ENCODE measurements at regions not wholly inside any gene's neighbourhood (a gene's known extent, or its start where the extent isn't known, plus 50 kb on each side); places are given as distances from the start of the nearest gene placed in this dataset.

DNA sequence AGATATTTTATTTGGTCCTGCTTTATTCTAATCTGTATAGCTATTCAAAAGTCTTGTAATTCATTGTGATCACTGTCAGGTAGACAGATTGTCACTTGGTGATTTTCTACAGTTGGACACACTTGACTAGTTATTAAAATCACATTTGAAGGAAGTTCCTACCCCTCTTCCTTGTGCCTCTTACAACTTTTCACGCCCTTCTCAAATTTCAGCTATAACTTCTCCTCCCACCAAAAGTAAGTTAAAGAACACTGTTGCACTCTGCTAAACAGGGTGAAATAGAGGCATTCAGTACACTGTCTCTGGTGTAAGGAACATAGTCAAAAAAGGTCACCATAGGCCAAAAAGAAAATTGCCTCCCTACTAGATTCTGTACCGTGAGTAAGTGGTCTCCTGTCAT, 142.1 kb upstream of the POU5F2 start:
- no peak for DNase-seq

DNA sequence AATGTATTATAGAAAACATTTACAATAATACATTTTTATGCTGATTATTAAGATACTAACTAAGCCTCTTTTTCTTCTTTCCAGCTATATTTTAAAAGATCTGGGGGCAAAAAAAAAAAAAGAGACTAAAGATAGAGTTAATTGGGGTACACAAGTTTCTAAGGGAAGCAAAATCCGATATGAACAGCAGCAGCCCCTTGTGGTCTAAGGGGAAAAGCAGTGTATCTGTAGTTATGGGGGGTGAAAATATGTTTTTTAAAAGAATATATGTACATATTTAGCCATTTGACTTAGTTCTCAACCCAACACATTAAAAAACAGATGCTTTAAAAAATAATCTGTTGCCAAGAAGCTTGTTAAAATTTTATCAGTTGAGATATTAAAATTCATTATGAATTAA, 134.3 kb upstream of the POU5F2 start:
- DNase-seq, result no peak

DNA sequence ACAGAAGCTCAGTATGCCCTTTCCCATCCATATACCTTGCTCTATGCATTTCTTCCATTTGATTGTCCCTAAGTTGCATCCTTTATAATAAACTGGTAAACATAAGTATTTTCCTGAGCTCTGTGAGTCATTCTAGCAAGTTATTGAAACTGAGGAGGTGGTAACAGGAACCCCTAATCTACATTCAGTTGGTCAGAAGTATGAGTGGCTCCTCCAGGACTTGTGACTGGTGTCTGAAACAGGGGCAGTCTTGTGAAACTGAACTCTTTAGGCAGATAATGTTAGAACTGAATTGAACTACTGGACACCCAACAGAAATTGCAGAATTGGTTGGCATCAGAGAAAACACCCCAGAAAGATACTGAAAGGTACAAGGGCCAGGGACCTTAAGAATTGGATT, 133.1 kb upstream of the POU5F2 start:
- no peak for DNase-seq

DNA sequence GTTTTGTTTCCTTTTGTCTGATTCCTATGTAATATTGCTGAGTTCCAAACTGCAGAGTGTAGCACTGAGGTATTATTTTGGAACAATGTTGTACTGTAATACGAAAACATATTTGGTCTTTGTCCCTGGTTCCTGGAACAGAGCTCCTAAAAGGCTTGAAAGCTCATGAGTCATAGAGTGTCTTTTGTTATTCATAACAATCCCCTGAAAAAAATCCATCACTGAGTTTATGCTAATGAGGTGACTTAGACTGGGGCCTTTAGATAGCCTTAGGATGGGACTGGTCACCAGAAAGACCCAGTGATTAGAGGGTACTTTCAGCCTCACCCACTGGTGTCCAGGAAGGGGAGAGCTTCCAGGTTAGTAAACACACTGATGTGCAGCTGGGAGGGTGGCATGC, 132.7 kb upstream of the POU5F2 start:
- DNase-seq, result no peak

DNA sequence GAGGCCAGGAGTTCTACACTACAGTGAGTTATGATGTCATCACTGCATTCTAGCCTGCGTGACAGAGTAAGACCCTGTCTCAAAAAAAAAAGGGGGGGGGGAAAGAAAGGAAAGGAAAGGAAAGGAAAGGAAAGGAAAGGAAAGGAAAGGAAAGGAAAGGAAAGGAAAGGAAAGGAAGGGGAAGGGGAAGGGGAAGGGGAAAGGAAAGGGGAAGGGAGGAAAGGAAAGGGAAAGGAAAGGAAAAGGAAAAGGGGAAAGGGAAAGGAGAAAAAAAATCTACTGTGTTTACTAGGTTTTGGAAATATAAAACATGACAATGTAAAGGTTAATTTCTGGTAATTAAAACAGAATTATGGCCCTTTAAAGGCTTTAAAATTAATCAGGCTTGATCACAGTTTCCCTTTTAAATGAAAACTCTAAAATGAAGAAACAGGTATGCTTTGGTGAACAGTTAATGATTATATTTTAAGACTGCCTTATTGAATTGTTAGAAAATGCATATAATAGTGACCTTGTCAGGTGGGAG, 131.9 kb upstream of the POU5F2 start:
- no peak for DNase-seq

DNA sequence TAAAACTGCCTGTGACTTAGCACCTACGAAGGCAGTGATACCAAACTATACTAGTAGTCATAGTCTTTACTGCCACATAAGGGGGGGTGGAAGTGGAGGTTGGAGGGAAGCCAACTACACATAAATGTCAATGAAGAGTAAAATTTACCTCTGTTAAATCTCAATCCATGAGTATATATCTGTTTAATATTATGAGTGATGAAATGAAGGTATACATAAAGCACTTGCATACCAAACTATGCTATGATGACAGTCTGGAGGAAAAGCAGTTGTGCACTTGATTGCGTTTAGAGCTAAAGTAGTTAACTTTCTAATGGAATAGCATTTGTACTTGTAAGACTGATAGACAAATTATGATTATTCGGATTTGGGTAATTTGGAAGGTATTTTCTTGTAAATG, 129.2 kb upstream of the POU5F2 start:
- no peak for DNase-seq

DNA sequence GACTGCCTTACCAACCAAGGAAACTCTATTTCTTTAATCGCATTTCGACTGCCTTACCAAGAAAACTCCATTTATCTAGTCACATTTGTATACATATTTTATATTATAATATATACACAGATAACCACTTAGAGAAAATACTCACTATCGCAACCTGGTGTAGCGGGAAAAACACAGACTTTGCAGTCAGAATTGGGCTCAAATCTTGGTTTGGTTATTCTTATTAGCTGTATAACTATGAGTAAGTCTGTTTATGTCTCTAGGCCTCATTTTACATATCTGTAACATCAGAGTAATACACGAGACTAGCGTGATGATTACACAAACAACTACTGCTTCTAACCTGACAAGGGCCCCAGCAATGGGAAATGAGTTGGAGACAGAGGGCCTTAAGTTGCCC, 127.5 kb upstream of the POU5F2 start:
- DNase-seq, result no peak

DNA sequence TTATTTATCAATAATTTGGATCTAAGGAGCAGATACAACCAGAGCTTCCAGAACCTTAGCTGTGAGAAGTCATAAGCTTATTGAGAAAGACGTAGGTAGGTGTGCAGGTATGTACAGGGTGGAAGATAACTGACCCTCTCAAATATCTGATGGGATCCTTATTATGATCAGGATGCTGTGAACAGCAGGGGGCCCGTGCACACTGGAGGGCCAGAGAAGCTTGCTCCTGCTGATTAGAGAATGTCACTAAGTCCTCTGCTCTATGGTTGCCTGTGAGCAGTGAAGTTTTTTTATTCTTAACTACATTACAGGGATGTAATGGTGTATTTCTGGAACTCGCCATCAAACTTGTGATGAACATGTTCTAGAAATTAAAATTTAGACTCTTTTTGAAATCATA, 108.9 kb upstream of the POU5F2 start:
- DNase-seq, result no peak

DNA sequence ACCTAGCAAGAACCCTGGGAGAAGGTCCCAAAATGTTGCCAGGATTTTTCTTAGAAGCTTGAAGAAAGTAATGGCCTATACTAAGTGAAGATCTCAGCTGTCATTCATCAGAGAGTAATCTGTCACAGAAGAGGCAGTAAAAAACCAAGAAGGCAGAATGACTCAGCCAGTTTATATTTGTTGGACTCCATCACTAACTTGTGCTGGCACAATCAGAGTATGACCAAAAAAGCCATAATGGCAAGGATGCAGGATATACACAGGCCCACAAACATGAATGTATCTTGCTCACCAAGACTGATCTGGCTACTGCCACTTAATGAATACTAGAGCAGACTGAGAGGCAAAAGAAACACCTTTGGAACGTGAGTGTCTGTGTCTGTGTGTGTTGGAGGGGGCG, 104.0 kb upstream of the POU5F2 start:
- no peak for DNase-seq

DNA sequence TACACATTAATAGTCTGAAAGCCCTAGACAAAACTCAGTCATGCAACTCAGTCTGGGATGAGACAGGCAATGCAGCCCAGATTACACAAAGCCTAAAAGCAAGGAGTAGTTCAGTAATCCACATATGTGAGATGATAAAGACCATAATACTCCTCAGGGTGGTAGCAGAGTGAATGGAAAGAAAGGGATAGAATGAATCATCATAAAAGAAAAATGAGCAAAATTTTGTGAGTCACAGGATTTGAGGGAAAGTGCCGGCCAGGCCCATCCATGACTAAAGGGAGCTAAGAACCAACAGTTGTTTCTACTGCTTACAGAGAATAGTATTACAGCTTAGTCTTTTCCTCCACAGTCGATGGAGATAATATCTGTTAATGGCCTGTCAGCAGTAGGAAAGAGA, 90.0 kb upstream of the POU5F2 start:
- no peak for DNase-seq

DNA sequence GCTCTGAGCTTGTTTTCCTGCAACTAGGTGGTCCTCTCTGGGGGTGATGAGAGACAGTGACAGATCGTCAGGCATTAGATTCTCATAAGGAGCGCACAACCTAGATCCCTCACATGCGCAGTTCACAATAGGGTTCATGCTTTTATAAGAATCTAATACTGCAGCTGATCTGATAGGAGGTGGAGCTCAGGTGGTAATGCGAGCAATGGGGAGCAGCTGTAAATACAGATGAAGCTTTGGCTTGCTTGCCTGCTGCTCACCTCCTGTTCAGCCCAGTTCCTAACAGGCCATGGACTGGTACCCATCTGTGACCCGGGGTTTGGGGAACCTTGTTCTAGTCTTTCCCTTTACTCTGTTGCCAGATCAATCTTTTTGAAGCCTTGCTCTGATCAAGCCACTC, 89.5 kb upstream of the POU5F2 start:
- no peak for DNase-seq

DNA sequence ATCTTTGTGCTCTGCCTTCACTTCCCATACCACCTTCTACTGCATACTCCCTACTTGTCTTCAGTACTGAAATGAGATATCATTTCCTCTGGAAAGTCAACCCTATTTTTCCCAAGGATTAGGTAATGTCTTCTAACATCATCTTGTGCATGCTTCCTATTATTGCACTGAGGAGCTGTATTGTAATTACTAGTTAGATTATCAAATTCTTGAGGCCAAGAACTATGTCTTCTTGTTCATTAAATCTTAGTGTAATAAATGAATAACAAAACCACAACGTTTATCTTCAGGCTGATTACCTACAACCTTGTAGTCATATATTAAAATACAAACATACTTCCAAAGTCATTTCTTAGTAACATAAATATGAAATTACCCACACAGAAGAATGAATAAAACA, 87.9 kb upstream of the POU5F2 start:
- no peak for DNase-seq

DNA sequence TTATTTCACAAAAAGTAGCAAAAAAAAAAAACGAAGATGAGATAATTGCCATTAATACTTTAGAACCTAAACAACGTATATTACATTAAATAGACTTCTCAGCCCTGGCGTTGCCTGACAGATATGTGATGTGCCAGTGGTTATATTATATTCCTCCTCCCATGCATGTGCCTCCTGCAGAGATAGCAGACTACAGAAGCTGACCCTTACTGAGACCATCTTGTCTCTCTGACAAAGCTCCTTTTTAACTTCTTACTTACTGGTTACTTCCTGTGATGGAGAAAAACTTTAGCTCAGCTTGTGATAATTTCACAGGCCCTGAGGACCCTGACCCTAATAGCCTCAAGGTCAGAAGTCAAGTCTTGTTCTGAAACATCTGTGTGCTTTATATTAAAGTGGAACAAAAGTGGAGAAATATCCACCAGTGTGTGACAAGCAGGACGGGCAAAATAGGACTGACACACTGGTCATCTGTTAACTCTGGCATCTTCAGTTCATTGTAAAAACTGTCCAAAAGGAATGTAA, 80.6 kb upstream of the POU5F2 start:
- DNase-seq, result no peak

DNA sequence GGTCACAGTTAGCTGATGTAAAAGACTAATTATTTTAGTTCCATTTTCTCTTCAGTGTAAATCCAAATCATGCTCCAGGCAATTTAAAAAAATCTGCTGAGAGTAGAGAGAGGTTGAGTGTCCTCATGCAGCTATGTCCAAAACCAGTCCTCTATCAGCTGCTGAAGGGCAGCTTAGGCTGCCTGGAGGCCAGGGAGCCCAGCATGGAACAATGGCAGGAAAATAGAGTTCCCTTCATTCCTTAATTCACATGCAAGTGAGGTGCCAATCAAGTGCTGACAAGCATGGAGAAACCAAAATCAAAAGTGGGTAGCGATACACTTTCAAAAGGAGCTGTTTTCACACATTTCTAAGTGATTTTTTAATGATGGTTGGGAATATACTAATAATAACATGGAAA, 78.3 kb upstream of the POU5F2 start:
- DNase-seq, result no peak

DNA sequence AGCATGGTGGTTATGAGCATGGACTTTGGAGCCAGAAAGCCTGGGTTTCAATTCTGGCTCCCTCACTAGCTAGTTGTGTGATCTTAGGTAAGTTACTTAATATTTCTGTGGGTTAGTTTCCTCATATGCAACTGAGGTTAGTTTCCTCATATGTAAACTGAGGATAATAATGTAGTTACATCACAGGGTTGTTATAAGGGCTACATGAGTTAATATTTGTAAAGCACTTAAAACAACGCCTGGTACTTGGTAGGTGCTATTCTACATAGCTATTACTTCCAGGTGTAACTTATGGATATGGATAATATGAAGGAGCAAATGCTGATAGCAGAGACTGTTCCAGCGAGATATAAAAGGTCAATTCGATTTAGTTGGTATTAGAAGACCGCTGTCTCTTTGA, 69.4 kb upstream of the POU5F2 start:
- no peak for DNase-seq

DNA sequence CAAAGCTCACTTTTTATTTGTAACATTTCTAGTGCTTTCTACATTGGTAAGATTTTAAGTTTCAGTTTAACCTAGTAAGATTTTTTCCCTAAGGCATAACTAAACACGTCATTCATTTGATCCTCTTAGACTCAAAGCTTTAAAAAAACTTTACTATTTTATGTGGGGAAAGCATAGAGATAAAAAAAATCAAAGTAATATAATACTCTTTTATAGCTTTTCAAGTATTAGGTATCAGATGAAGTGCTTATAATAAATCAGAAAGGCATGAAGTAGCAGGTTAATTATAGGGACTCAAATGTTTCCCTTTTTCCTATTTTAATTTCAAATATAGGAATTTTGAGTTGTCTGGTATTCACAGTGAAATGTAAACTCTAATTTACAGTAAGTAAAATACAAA, 68.0 kb upstream of the POU5F2 start:
- no peak for DNase-seq

DNA sequence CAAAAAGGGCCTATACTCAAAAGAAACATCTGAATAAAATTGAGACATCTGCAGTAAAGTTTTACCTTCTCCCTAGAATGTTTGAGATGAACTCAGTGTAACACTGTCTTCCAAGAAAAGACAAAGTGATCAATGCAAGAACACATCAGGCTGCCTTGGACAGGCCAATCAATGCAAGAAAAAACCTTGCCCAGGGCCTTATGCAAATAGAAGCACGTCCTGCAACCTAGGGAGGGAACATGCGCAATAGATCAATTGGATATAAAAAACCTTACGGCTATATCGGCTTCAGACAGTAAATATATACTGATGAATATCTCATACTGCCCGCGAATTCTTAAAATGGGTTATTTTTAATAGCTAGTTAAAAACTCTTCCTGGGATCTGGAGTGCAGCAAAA, 66.4 kb upstream of the POU5F2 start:
- no peak for DNase-seq

DNA sequence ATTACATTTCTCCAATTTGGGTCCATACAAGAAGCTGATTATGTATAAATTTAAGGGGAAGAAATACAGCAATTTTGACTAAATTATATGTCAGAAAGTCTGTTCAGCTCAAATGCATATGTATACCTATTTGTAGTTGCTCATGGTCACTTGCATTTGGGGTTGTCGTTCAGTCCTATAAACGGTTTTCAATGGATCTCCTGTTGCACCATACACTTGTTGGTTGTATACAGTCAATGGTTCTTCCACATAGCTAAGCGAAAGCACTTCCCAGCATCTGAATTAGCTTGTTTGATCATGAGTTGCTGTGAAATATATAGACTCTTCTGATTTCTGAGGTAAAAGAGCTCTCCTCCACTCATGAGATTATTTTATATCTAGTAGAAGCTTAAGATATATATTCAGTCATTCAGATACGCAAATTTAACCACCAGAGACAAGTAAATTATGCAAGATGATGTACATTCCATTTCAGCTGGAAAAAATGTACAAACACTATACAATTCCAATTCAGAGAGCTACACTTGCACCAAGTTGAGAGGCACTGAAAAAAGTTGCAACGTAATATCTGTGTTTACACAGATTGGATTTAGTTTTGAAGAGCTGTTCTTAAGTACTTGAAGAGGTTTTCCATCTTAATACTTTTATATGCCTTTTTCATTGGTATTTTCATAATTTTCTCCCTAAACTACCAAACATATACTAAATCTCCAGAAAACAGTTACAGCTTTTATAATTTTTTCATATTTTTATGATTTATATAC, 64.4 kb upstream of the POU5F2 start:
- DNase-seq, result no peak

DNA sequence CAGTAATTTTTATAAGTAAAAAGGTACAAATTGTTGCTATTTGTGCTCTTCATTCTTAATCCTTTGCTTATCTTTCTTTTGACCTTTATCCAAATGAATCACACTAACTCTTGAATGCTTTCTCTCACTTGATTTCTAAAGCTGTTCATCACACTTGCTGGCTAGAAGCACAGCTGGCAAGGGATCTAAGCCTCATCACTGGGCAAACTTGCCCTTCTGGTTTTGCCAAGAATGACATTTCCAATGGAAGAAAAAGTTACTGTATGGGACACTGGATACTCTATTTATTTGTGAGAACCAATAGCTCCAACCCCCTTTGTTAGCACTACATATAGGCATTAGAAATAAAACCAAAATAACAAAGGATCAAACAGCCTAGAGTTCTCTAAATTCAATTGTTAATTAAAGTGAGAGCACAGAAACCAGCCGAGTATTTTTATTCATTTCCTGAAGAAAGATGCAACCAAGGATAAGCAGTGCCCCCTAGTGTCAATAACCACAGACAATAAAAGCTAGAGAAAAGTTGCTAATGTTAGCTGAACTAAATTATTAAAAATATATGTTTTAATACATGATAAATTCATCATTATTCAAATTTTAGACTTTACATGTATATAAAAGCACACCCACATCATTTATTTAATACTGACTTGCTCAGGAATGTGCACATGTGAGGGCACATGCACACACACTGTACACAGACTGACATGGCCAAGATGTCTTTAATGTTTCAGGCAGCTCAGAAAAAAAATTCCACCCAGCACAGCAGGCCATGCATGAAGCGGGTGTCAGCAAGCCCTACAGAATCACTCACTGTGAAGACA, 59.8 kb upstream of the POU5F2 start:
- peak in 3 of 14 donors; percentile 1 to 51 (median 34) for DNase-seq

DNA sequence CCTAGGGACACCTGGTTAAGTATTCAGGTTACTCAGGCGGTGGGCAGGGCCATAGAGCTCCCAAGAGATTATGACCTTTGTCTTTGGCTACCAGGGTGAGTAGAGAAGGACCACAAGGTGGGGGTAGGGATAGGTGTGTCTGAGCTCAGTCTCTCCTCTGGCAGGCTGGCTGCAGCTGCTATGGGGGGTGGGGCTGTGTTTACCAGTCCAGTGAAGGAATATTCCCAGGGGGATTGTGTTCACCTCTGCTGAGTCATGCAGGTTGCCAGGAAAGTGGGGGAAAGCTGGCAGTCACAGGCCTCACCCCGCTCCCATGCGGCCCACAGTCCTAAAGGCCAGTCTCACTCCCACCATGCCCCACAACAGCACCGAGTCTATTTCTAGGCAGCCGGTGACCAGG, 53.6 kb upstream of the POU5F2 start:
- DNase-seq, result no peak

DNA sequence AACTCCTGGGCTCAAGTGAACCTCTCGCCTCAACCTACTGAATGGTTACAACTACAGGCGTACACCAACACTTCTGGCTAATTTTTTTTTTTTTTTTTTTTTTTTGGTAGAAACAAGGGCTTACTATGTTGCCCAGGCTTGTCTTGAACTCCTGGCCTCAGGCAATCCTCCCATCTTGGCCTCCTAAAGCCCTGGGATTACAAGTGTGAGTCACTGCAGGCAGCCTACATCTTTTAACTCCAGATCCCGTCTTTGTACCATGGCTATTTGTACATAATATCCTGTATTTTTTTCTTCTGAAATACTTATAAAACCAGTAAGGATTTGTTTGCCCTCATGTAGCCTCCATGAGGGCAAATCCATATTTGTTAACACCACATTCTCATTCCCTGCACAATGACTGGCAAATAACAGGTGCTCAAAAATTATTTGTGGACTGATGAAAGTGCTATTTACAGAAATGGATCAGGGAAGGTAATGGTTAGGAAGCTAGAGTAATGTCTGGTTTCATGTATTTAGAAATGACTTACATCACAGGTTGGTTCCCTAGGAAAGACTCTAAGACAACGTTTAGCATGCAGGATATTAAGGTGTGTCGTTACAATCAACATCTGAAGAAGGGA, 51.9 kb upstream of the POU5F2 start:
- DNase-seq, result no peak

DNA sequence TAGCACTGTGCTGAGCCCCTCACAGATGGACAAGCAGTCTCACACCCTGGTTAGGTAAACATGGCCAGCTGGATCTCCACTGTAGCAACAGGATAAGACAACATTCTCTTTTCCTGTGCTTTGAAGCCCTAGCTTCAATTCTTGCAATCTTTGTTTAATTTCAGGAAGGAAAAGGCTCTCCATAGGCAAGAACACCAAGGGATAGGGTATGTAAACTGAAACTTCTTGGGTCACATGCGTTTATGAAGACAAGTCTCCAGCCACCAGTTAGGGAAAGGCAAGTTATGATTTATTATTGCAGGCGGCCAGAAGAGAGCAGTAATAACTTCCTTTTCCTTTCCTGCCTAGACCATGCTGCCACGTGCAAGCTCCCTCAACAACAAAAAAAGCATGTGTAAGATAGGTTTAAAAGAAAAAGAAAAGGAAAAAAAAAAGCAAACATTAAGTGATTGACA, 50.1 kb upstream of the POU5F2 start:
- DNase-seq, result no peak
